Activated naive CD8-positive, alpha-beta T cell treated with anti-CD3 and anti-CD28 coated beads, Interleukin-2, amount 50 U/mL, for 16 hours (primary cell): ENCODE measurements at regions not wholly inside any gene's neighbourhood (a gene's known extent, or its start where the extent isn't known, plus 50 kb on each side); places are given as distances from the start of the nearest gene placed in this dataset.

Experiments used
- DNase-seq: peaks from one replicate; pipeline ENCODE4 v3.0.0-alpha.2; 2020; ENCODE audit warnings: low read depth, low spot score

DNA sequence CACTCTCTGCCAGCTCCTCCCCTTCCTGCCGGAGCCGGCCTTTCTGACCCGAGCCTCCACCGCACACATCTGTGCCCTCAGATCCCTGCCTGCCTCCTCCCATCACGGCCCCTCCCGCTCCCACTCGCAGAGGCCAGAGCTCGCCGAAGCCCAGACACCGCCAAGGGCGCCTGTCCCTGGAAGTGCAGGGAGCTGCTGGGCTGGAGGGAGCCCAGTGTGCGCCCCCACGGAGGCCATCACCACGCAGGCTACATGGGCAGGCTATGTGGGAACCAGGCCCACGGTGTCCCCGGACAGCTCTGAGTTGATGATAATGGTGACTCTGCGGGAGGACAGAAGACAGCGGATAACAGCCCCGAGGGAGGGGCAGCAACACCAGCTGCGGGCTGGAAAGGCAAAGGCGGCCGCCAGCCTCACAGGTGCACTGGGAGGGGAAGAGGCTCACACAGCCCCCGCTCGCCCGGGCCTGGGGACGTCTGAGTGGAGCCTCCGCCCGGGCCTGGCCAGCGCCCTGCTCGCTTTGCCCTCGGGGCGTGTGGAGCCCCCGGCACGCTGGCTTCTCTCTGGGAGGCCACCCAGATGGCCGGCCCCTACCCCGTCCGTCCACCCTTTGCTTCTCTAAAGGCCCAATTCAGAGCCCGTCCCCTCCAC is 154.9 kb downstream of the DLL1 start:
- no peak for DNase-seq

DNA sequence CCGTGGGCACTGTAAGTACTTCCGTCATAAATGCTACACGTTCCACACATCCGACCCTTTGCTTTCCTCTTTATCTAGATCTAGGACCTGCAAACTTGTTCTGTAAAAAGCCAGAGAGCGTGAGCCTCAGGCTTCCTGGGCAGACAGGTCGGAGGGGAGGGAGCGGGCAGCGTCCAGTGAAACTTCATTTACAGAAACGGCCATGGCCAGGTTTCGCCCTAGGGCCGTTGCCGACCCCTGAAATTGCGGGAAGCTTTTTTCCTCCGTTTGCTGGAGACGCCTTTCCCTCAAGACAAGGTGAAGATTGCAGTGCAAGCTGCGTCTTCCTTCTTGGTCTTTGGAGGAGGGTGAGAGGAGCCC is 155.4 kb downstream of the DLL1 start:
- no peak for DNase-seq

DNA sequence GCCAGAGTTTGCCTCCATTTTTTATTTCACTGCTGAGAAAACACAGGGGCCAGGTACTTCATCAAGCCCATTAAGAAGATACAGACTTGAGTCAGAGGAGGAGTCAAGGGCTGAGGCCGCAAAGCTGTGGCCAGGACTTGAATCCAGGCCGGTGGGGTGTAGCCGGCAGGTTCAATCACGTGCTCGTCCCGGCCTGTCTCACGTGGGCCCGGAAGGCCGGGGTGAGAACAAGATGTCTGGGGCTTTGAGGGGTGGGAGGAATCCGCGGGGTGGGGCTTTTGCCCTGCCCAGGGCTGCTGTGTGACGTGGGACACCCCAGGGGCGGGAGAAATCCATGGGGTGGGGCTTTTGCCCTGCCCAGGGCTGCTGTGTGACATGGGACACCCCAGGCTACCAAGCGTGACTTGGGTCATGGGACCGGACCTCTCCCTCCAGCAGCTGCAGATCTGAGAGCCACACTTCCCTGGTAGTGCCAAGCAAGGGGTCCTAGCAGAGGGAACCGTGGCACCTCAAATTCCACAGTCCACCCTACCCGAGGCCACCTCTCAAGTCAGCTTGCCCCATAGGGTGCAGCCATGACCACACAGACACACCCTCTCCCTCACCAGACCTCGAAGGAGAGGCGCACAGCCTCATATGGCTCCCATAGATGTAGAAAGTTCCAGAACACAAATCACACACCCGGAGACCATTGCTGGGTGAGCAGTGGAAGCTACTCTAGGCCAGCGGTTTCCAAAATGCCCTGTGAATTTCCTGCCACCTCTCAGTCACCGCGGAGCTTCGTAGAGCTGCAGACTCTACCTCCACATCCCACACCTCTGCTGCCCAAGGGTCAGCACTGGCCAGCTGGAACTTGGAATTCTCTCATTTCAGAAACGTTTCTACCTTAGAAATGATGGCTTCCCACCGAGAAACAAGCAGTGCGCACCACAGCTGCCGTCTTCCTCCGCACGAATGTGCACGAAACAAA is 156.1 kb downstream of the DLL1 start:
- DNase-seq = no peak

DNA sequence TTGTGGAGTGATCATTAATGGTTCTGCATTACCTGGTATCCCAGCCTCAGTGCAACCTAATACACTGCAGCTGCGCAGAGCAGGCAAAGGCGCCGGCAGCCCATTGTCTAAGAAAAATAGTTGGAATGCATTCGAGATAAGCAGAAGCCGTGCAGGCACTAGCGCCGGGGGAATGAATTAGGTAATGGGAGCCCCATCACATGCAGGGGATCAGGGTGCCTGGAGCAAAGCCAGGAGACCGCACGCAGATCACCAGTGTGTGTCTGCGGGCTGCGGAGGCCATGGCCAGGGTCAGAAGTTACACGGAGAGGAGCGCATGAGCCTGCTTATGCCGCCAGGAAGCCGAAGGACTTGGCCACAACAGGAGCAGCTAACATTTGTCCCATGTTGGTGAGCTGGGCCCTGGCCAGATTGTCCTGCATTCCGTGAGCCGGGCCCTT is 156.8 kb downstream of the DLL1 start:
- DNase-seq = no peak

DNA sequence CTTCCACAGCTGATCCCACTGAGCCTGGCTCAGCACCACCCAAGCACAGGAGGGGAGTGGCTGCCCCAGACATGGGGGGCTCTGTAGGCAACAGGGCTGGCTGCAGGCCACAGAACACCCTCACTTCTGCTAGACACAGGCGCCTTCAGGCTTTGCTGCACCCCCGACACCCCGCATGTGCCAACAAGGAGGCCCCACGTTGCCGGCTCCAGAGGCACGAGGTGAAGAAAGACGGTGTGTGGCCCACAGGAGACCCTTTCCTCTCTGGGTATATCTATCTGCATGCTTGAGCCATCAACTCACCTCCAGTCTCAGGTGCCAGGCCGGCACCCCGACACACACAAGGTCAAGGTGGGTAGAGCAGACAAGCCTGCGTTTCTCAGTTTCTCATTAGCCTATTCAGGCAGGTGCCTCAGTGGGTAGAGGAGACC is 158.3 kb downstream of the DLL1 start:
- DNase-seq = no peak

DNA sequence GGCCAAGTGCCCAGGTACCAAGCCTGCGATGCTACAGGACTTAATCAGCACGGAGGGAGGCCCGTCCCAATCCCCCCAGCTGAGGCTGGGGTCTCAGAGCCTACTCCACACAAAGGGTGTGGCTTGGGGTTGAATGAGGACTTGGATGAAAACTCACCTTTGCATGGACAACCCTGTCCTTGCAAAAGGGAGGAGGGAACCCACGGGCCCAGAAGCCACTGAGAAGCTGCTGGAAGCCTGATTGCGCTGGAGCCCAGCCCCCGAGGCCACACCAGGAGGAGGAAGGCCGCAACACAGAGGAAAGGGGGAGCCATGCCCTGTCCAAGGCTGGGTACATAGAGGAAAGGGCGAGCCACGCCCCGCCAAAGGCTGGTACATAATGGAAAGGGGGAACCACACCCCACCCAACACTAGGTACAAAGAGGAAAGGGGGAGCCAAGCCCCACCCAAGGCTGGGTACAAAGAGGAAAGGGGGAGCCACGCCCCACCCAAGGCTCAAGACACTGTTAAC is 158.8 kb downstream of the DLL1 start:
- DNase-seq = no peak

DNA sequence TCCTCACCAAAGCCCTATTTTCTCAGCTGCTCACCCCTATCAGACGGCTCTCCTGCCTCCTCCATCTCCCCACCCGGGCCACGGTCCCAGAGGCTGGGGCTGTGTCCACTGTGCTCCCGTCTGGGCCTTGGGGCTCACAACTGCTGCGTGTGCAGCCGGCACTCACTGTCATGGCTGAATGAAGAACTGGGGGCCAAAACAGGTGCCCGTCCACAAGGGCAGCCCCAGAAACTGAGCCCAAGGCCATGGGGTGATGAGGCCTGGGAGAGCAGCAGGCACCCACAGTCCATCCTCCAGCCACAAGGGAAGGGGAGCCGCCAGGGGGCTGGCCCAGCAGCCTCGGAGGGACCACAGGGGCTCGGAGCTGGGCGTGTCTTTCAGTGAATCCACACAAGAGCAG is 159.5 kb downstream of the DLL1 start:
- DNase-seq = no peak

DNA sequence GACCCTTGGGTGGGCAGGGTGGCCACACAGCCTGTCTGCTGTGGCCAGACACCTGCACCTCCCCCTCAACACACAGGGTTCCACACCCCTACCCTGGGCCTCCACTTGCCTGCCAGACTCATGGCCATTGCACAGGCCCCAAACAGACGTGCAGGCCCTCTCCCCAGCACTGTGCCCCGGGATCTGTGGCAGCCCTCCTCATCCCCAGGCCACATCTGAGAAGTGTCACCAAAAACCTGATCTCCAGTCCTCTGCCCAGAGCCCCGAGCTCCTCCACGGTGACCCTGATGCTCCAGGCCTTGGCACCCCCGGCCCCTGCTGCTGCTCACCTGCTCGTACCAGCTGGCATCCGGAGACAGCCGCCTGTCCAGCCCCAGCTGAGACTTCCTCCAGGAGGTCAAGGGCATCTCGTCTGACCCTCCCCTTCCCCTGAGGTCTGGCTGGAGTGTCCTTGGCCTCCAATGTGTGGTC is 160.1 kb downstream of the DLL1 start:
- DNase-seq = no peak

DNA sequence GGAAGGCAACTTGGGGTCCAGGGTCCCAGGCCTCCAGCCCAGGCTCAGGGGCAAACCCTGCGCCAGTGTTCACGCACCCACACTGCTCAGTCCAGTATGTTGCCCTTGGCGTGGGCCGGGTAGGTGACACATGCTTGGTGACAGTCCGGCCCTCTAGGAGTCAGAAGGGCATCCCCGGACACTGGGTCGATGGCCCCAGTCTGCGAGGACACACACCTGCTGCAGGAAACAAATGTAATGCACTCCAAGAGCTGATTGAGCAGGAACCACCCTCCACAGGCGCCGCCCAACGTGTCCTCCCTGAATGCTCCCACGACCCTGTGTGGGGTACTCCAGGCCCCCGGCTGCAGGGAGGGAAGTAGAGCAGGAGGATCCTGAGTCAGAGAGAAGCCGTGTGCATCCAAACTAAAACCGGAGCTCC is 160.7 kb downstream of the DLL1 start:
- no peak for DNase-seq

DNA sequence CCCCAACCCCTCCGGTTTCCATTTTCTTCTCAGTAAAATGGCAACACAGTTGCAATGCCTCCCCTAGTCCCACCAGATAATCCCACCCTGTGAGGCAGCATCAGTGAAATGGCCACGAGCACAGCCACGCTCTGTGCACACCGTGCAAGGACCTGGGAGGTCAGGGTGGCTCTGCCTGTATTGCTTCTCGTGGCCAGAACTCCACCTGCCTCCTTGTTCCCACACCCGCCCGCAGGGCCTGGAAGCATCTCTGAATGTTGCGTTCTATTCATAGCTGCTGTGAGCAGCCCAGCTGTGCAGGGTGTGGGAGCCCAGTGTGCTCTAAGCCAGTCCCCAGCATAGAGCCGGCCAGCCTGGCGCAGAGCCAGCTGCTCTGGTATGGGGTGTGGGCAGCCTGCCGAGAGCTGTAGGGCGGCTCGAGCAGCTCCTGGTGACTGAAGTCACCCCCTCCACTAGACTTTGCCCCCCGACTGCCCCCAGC is 161.1 kb downstream of the DLL1 start:
- DNase-seq = no peak

DNA sequence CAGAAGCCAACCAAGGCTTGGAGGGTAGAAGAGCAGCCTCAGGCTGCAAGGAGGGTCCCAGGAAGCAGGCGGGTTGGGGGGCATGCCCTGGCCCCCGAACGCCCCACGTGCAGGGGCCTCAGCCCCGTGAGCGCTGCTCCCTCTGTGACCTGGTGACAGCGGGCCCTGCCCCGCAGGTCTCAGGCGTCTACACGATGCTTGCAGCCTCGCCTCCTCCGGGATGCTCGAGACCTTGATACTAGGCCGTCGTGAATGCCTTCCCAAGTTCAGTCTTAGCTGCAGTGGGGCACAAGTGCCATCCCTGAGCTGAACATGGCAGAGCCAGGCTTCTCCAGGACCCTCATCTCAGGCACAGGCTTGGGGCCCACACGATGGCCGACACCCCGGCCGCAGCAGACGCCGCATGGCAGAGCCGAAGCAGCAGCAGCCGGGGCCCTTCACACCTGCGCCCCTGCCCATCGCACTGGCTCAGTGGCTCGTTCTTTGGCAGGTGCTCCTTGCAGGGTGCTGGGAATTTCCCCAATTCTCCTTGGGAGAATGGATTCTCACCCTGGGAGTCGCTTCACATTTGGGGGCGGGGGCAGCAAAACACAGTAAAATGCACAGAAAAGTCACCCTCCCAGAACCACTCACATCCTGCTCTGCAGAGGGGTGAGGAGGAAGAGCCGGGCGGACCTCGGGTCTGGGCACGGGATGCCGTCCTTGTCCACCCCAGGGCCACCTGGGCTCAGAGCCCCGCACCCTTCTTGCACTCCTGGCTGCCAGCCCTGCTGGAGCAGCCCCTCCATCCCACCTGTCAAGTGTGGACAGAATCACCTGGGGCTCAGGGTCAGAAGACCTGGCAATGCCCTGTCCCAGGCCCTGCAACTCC is 161.8 kb downstream of the DLL1 start:
- DNase-seq = no peak

DNA sequence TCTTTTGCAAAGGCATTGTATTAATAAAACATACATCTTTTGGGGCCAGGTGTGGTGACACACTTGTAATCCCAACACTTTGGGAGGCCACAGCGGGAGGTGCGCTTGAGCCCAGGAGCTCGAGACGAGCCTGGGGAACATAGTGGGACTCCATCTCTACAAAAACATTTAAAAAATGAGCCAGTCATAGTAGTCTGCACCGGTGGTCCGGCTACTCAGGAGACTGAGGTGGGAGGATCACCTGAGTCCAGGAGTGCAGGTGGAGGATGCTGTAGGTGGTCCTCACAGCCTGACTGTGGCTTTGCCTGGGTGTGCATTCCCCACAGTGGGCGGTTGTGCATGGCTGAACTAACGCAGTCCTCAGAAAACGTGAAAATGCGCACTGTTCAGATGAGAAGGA is 162.5 kb downstream of the DLL1 start:
- no peak for DNase-seq

DNA sequence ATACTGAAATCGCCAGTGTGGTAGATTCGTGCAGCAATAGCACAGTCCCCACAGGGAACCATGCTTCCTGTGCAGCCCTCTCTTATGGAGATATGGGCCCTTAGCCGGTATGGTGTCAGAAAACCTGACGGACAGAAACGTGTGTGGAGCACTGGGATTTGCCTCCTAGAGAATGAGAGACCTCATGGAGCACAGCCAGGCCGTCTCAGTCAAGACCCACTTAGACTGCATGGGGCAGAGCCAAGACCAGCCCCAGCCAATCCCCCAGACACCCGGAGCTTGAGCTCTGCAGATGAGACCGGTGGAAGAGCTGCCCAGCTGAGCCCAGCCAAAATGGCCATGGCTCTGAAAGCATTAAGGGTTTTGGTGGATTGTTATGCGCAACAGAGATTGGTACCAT is 163.7 kb downstream of the DLL1 start:
- DNase-seq = no peak

DNA sequence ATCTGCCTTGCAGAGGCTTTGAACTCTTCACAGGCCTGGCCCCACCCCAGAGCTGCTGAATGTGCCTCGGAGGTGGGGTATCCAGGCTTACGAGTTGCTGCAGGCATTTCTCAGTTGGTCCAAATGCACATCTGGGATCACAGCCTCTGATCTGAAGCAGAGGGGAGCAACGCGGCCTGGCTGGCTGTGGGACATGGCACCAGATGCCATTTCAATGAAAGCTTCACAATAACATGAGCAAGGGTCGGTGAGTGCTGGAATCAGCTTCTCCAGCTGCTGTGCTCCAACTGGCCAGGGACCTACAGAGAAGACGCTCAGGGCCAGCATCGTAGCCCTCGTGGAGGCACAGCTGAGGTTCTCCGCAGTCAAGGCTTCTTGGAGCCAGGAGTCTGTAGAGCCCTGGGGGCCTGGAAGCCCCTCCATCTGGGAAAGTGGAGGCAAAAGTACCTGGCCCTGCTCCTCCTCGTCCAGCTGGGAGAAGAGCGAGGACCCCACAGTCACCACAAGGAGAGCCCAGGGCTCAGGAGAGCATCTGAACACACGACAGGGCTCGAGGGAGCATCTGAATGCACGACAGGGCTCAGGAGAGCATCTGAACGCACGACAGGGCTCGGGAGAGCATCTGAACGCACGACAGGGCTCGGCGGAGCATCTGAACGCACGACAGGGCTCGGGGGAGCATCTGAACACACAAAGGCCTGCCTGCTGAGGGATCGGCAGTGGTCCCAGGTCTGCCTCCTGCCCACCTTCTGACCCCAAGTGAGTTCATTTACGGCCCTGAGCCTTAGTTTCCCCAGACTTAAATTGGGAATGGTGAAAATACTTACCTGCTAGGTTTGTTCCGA is 165.2 kb downstream of the DLL1 start:
- DNase-seq = no peak

DNA sequence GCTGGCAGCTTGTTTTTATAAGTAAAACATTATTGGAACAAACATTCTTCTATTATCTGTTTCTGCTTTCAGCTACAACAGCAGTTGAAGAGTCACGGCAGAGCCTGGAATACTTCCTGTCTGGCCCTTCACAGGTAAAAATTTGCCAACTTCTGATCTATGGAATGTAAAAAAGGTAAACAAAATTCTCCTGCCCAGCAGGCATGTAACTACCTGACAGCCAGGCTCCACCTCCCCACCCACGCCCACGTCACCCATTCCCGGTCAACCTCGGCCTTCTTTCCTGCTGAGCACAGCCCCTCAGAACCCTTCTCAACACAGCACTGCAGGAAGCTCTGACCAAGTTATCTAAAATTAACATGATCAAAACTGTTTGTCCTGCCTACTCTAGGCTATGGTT is 166.0 kb downstream of the DLL1 start:
- DNase-seq = no peak

DNA sequence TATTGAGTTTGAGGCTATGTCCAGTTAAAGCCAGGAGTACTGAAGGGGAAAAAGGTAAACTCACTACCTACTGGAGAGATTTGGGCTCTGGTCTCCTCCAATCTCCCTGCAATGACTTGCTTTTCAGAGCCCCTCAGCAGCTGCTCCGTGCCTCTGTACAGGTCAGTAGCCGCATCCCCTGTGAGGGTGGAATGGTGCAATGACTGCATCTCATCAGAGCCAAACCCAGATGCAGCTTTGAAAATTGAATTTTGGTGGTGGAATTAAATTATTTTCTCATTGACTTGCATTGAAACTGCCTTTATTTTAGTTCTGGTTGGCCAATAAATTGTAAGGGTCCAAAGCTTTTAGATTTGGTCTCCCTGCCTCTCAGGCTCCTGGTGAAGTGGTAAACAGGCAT is 166.7 kb downstream of the DLL1 start:
- no peak for DNase-seq

DNA sequence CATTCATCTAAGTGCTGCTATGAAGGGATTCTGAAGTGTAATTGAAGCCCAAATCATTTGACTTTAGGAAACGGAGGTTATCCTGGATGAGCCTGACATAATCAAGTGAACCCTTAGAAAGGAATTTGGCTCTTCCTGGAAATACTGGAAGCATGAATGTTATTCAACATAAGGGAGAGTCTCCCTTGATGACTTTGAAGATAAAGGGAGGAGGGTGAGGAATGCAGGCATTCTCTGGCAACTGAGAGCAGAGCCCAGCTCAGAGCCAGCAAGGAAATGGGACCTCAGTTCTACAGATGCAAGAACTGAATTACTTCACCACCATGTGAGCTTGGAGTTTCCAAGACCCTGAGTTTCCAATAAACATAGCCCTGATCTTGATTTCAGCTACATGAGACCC is 168.2 kb downstream of the DLL1 start:
- DNase-seq = no peak

DNA sequence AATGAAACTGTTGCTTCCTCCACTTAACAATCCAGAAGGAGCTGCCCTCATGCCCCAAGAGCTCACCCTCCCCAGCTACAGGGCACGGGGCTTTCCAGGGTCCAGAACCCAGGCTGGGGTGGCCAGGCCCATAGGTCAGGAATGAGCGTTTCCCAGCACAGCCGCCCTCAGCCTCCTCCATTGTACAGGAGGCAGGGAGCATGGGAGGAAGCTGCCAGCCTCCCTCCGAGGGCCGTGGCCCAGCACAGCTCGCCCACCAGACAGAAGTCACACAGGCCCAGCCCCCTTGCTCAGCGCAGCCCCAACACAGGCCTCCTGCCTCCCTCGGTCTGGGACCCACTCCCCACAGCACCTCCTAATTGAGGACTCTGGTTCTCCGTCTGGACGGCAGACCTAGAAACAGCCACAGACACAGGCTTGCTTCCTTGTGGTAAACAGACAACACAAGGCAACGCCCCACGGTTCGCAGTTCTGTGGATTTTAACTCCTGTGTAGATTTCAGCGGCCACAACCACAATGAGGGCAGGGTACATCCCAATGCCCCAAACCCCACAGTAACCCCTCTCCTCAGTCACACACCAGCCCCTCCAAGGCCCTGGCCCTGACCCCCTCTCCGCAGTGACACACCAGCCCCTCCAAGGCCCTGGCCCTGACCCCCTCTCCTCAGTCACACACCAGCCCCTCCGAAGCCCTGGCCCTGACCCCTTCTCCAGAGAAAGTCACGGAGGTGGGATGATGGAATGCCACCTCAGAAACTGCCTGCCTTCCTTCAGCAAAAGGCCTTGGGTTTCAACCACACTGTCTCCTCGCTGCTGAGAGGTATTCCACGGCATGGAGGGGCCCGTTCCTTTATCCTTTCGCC is 173.5 kb downstream of the DLL1 start:
- no peak for DNase-seq

DNA sequence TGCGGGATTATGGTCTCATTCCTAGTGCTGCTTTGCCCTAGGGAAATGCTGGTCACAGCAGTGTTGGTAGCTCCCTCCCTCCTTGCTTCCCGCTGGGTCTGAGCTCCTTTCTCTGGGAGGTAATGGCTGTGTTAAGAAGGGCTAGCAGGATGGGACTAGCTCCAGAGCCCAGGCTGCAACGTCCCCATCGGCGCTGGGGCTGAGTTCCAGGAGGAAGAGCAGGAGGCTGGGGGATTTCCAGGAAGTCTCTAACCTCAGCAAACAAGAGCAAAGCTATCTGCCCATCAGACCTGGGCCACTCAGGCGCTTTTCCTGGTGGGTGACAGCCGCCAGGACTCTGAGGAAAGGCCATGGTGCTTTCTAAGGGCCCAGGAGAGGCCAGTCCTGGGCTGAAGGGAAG is 174.2 kb downstream of the DLL1 start:
- DNase-seq = no peak
